Activated CD8-positive, alpha-beta memory T cell treated with anti-CD3 and anti-CD28 coated beads, Interleukin-2, amount 10 ng/mL, durations not matched to agents 7 days and 5 days (primary cell): ENCODE measurements at regions not wholly inside any gene's neighbourhood (a gene's known extent, or its start where the extent isn't known, plus 50 kb on each side); places are given as distances from the start of the nearest gene placed in this dataset.

ENCODE experiments used
- ATAC-seq: fragments of 150-1000 bp; cut with Tn5 transposase; one replicate; pipeline ENCODE4 v1.10.0; 2021; ENCODE audit warnings: moderate library complexity
- CTCF ChIA-PET: fragments of 350-600 bp; sonication (Branson Sonifier 250); formaldehyde crosslinking; loops from one replicate; lab custom pipeline; 2021; ENCODE audit warnings: antibody characterized with exemption; lab: Charles Lee
- DNase-seq: peaks from one replicate; pipeline ENCODE4 v3.0.0-alpha.2; 2020
- H3K27ac Mint-ChIP-seq: one replicate; pipeline ENCODE4 v1.8.0; 2021; ENCODE audit warnings: mild to moderate bottlenecking, mixed read lengths
- H3K27me3 Mint-ChIP-seq: one replicate; pipeline ENCODE4 v1.8.0; 2021; ENCODE audit warnings: mixed read lengths
- H3K36me3 Mint-ChIP-seq: one replicate; pipeline ENCODE4 v1.8.0; 2021; ENCODE audit warnings: mild to moderate bottlenecking, mixed read lengths
- H3K4me1 Mint-ChIP-seq: one replicate; pipeline ENCODE4 v1.8.0; 2021; ENCODE audit warnings: mixed read lengths
- H3K4me3 Mint-ChIP-seq: one replicate; pipeline ENCODE4 v1.8.0; 2021; ENCODE audit warnings: mild to moderate bottlenecking, moderate library complexity, mixed read lengths
- H3K9me3 Mint-ChIP-seq: one replicate; pipeline ENCODE4 v1.8.0; 2022; ENCODE audit warnings: low read depth, mixed read lengths

DNA sequence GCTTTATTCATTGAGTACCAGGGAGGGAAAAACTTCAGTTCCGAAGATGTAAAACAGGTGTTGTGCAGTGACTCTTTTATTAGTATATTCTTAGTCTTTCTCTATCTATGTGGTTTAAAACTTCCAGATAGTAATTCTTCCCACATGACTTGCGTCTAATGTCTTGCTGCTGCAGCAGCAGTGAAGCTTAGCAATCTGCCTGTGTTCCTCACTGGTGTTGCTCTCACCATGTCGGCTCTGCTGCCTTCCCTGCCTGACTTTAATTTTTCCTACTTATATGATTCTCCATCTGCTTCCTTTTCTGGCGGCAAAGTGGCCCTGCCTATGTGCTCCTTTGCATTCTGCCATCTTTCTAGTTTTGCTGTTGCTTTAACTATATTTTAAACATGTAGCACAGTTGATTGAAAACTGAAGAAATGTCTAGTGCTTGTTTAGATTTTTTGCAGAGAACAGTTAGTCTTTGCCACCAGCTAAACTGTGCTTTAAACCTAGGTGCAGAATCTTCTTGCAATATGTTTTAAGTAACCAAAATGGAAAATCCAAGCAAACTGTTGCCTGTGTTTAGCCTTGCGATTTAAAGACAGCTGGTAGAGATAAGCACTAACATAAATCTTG is 1934.2 kb upstream of the IGFBP7 start:
- Mint-ChIP-seq H3K36me3 (no peaks in the 10 kb centered on the region), H3K9me3 (peaks cover 3% of the 10 kb centered on the region), H3K27ac (no peak overlapping the region), H3K27me3 (no peaks in the 10 kb centered on the region), H3K4me3 (no peak overlapping the region), H3K4me1 (no peaks in the 10 kb centered on the region)
- CTCF ChIA-PET = no interaction called here
- DNase-seq (no peak), ATAC-seq (no peak)

DNA sequence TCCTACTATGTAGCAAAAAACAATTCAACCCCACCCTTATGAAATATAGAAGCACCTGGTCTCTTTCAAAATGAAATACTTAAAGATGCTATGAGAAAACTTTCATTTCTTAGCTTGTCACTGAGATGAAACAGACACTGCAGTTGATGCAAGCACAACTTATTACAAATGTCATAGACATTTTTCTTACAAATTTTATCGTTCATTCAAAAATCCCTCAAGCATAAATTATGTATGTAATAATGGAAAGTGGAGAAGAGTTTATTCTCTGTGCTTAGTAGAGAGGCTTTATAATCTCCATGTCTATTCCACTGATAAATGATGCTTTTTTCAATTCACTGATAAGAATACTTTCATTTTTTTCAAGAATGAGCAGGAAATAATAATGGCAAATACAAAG is 1943.9 kb upstream of the IGFBP7 start:
- CTCF ChIA-PET = no interaction called here
- Mint-ChIP-seq H3K4me3 (no peak overlapping the region), H3K36me3 (no peaks in the 10 kb centered on the region), H3K27me3 (no peaks in the 10 kb centered on the region), H3K9me3 (peaks cover 9% of the 10 kb centered on the region), H3K27ac (no peak overlapping the region), H3K4me1 (no peaks in the 10 kb centered on the region)
- ATAC-seq = no peak
- no peak for DNase-seq

DNA sequence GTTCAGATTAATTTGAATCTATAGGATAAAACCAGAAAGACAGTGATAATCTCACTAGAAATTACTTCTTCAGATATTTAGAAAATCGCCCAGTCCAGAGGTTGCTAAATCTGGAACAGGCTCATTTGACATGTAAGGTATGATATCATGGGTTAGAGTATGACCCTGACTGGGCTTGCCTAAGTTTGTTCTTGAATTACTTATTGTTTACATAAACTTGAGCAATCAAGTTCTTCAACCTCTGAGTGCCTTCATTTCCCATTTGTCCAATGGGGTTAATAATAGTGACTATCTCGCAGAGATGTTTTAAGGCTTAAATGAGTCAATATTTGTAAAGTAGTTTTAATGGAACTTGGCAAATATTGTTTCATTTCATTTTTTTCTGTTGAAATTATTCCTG is 1947.6 kb upstream of the IGFBP7 start:
- no peak for ATAC-seq
- Mint-ChIP-seq H3K36me3 (no peaks in the 10 kb centered on the region), H3K4me3 (no peak overlapping the region), H3K9me3 (peaks cover 2% of the 10 kb centered on the region), H3K27ac (no peak overlapping the region), H3K4me1 (no peaks in the 10 kb centered on the region), H3K27me3 (no peaks in the 10 kb centered on the region)
- DNase-seq = no peak
- CTCF ChIA-PET = no interaction called here

DNA sequence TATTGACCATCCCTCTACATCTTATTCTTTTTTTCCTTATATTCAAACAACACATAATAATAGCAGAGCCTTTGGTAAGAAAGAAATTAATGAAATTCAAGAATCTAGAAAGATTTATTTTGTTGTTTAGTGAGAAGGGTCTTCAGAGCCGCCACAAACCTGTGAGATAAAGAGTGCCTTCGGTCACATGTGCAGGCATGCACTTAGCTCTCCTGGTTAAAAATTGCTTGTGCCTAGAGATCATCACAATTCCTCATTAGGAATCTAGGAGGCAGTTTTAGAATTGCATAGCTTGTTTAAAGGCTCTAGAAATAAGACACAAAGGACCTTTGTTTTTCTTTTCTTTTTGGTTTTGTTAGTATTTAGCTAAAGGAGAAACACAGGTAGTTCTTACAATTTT is 1948.4 kb upstream of the IGFBP7 start:
- DNase-seq (no peak), ATAC-seq (no peak)
- CTCF ChIA-PET = no interaction called here
- no peak overlapping the region for H3K27ac Mint-ChIP-seq
- H3K4me3 Mint-ChIP-seq = no peak overlapping the region
- no peaks in the 10 kb centered on the region for H3K4me1 Mint-ChIP-seq
- no peaks in the 10 kb centered on the region for H3K27me3 Mint-ChIP-seq
- H3K9me3 Mint-ChIP-seq = peaks cover 2% of the 10 kb centered on the region
- H3K36me3 Mint-ChIP-seq = no peaks in the 10 kb centered on the region

DNA sequence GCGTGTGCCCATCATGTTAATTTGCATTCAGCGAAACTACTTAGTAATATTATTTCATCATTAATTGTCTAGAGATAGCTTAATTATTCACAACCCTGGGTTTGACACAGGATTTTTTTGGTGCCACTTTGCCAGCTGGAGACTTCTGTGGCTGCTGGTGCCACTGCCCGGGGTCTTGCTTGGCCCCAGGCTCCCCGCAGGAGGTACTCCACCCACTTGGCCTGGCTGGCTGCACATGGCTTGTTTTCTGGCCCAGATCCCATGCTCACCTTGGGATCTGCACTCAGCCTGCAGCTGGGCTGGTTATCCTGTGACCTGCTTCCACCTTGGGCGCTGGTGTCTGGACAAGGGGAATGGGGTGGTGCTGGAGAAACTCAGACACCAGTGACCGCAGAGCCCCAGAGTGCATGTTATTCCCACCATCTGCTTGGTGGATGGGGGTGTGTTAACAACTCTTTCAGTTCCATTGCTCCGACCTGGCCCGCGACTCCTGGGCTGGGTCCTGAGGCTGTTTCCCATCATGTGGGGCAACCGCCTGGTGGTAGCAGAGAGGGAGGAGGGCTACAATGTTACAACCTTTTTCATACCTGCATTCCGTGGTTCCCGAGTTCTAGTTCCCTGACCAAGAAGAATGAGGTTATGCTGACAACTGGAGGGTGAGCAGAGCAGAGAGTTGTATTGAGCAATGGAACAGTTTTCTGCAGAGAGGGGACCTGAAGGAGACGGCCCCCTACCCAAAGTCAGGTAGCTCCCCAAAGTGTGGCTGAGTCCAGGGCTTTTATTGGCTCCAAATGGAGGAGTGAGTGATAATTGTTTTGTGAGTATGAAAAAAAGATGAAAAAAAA is 1950.0 kb upstream of the IGFBP7 start:
- CTCF ChIA-PET = no interaction called here
- peaks cover 5% of the 10 kb centered on the region for H3K9me3 Mint-ChIP-seq
- no peaks in the 10 kb centered on the region for H3K27me3 Mint-ChIP-seq
- H3K4me1 Mint-ChIP-seq = no peaks in the 10 kb centered on the region
- no peak overlapping the region for H3K4me3 Mint-ChIP-seq
- DNase-seq = no peak
- H3K27ac Mint-ChIP-seq = no peak overlapping the region
- no peak for ATAC-seq
- H3K36me3 Mint-ChIP-seq = no peaks in the 10 kb centered on the region

DNA sequence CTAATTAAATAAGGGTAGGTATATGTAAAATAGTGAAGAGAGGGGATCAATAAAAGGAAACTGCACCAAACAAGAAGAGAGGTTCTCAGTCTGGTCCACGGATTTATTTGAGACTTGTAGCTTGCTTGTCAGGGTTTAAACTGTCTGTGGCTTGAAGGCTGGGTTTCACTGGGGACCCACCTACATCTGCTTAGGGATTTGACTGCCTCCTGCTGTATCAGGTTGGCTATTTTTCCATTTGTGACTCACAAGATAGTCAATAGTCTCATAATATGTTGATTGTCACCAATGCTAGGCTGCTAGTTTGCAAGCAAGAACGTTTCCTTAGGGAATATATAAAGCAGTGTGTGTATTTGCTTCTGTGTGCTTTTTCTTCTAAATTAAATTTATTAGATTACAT is 1950.7 kb upstream of the IGFBP7 start:
- no peak for ATAC-seq
- Mint-ChIP-seq H3K4me3 (no peak overlapping the region), H3K27me3 (no peaks in the 10 kb centered on the region), H3K9me3 (peaks cover 7% of the 10 kb centered on the region), H3K36me3 (no peaks in the 10 kb centered on the region), H3K4me1 (no peaks in the 10 kb centered on the region), H3K27ac (no peak overlapping the region)
- no peak for DNase-seq
- CTCF ChIA-PET = no interaction called here

DNA sequence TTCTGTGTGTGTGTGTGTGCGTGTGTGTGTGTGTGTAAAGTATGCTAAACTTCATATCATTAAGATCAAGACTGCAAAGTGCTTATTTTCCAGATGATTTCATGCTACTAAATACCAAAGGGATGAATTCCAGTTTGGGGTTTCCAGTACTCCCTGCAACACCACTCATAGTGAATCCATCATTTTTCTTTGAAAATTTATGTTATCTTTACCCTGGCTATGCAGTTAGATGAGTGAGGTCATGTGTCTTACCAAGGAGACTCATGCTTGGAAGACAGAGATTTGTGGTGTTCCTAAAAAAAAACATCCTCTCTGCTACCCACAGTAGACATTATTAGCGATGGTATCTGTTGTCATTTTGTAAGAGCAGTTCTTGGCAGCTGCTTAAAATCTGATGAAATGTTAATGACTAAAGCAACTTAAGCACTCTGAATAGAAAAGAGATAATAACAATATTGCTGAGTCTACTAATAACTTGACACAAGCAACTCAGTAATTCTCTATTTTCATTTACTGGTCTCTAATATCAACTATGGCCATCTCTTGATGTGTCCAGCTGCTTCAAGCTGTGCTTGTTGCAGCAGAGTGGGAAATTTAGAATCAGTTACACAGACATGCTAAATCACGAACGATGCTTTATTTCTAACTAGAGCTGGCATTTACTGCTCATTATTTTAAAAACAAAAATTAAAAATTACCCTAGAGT is 1953.0 kb upstream of the IGFBP7 start:
- ATAC-seq = no peak
- no peak for DNase-seq

DNA sequence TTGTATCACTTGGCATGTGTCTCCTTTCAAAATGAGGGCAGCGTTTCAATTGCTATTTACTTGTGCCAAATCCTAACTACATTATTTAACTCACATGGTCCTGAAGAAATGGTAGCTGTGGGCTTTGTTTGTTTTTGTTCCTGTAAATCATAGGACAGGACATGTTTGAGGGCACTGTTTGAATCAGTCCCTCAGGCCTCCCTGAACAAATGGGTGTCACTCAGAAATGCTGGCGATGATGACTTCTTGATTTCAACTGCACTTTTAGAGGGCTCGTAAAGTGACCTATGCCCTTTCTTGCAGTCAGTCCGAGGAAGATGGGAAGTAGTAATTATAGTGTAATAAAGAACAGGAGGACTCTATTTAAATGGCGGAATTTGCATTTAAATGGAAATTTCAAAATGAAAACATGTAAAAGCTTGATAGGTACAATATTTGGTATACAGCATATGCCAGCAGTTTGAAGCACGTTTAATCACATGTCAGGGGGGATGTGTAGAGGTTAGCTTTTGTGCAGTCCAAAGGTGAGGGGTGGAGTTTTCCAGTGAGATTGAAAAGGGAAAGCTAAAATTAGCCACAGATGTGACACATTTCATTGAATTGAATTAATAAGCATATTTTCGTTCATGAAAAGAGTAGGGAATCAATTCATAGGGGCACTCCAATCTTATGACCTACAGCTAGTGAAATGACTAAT is 1958.7 kb upstream of the IGFBP7 start:
- Mint-ChIP-seq H3K9me3 (peaks cover 8% of the 10 kb centered on the region), H3K36me3 (no peaks in the 10 kb centered on the region), H3K27me3 (no peaks in the 10 kb centered on the region), H3K4me1 (no peaks in the 10 kb centered on the region), H3K27ac (no peak overlapping the region), H3K4me3 (no peak overlapping the region)
- CTCF ChIA-PET = no interaction called here
- DNase-seq (no peak), ATAC-seq (no peak)

More for the DNA sequence above, 1953.0 kb upstream of the IGFBP7 start:
- H3K27me3 Mint-ChIP-seq = no peaks in the 10 kb centered on the region
- no peaks in the 10 kb centered on the region for H3K36me3 Mint-ChIP-seq
- H3K27ac Mint-ChIP-seq = no peak overlapping the region
- H3K4me1 Mint-ChIP-seq = no peaks in the 10 kb centered on the region
- peaks cover 12% of the 10 kb centered on the region for H3K9me3 Mint-ChIP-seq
- no peak overlapping the region for H3K4me3 Mint-ChIP-seq
- CTCF ChIA-PET = no interaction called here

DNA sequence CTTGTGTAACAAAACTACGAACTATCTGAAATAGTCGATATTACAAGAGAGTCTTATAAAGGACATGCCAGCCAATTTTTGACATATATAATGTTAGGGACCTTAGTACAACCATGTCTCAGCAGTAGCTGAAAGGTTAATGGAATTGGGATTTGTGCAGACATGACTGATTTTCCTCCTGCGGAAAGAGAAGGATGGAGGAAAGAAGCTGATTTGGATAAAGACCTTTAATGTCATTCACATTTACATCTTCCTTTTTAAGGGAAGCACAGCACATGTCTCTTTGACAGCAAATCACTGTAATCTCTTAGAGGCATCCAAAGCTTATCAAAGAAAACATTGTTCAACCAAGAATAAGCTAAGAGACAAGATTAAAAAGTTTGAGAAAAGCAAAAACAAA is 1976.2 kb upstream of the IGFBP7 start:
- ATAC-seq (no peak), DNase-seq (no peak)
- CTCF ChIA-PET = no interaction called here
- no peaks in the 10 kb centered on the region for H3K36me3 Mint-ChIP-seq
- no peaks in the 10 kb centered on the region for H3K27me3 Mint-ChIP-seq
- H3K9me3 Mint-ChIP-seq = peaks cover 4% of the 10 kb centered on the region
- no peak overlapping the region for H3K27ac Mint-ChIP-seq
- no peak overlapping the region for H3K4me3 Mint-ChIP-seq
- no peaks in the 10 kb centered on the region for H3K4me1 Mint-ChIP-seq

DNA sequence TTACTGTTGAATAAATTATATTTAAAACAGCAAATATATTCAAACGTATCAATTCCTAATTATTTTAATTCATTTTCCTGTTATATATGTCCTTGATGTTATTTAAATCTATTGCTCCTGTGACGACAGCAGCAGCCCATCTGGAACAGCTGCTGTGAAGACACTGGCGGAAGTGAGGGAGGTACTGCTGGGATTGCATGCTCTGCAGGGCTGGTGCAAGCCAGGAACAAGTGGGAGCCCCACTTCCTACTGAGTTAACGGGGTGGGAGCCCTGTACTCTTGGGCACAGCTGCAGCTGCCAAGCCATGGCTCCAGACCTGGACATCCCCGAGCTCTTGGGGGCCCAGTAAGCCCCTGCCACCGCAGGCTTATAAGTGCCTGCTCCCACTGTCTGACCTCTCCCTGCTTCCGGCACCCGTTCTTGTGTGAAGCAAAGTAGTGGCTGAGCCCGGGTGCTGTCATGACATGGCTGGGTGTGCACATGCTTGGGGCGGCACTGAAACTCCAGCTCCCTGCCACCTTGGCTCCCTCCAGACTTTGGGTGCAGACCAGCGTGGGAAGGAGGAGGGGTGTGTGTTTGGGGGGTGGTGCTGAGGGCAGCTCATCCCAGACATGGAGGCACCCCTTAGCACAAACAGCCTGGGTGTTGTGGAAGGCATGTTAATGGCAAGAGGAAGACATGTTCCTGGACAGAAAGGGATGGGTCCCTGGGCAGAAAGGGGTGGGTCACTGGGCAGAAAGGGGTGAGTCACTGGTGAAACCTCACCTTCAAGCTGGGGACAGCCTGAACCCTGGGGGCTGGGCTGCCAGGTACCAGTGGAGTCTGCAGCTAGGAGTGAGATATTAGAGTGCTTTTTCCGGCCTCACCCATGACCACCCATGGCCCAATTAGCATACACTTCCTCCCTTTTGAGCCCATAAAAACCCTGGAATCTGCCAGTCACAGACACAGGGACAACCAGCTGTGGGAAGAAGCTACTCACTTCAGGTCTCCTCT is 1981.3 kb upstream of the IGFBP7 start:
- Mint-ChIP-seq H3K27ac (no peak overlapping the region), H3K36me3 (no peaks in the 10 kb centered on the region), H3K4me1 (no peaks in the 10 kb centered on the region), H3K27me3 (no peaks in the 10 kb centered on the region), H3K4me3 (no peak overlapping the region), H3K9me3 (no peaks in the 10 kb centered on the region)
- CTCF ChIA-PET = no interaction called here
- no peak for ATAC-seq
- no peak for DNase-seq

DNA sequence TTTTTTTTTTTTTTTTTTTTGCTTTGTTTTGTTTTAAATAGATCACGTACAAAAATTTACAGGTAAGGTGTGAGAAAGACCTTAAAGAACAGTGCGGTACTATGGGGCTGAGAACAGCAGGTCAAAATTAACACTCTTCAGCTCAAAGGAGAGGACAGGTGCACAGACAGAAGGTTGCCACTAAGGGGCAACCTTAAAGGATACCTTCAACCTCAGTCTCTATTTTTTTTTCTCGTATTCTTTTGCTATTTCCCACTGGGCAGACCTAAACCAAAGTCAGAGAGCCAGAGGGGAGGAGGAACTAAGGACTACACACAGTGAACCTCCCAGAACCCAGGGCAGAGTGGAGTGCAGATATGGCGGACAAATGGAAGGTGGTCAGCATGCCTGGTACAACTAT is 1984.3 kb upstream of the IGFBP7 start:
- CTCF ChIA-PET = no interaction called here
- H3K4me3 Mint-ChIP-seq = no peak overlapping the region
- H3K9me3 Mint-ChIP-seq = peaks cover 4% of the 10 kb centered on the region
- ATAC-seq (no peak), DNase-seq (no peak)
- no peaks in the 10 kb centered on the region for H3K4me1 Mint-ChIP-seq
- no peaks in the 10 kb centered on the region for H3K27me3 Mint-ChIP-seq
- no peaks in the 10 kb centered on the region for H3K36me3 Mint-ChIP-seq
- no peak overlapping the region for H3K27ac Mint-ChIP-seq

DNA sequence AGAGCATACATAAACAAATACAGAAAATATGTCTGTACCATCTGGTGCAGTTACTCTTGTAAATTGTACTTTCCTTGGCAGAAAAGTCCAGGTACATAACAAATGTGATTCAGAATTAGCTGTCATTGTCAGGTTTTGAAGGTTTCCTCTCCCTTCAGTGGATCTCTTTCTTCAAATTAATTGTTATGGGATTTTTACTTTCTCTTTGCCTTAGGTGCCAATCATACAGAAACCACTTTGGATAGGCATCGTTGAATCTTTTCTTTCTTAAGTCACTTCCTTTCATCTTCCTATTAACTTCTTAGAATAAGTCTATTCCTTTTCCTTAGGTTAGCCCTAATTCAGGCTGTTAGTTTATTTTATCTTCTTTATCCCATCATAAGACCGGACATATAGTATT is 1992.1 kb upstream of the IGFBP7 start:
- no peak overlapping the region for H3K4me3 Mint-ChIP-seq
- CTCF ChIA-PET = no interaction called here
- H3K27ac Mint-ChIP-seq = no peak overlapping the region
- H3K27me3 Mint-ChIP-seq = no peaks in the 10 kb centered on the region
- no peaks in the 10 kb centered on the region for H3K4me1 Mint-ChIP-seq
- DNase-seq (no peak), ATAC-seq (no peak)
- peaks cover 4% of the 10 kb centered on the region for H3K9me3 Mint-ChIP-seq
- H3K36me3 Mint-ChIP-seq = no peaks in the 10 kb centered on the region
